ENCODE measurements at regions not wholly inside any gene's neighbourhood (a gene's known extent, or its start where the extent isn't known, plus 50 kb on each side); places are given as distances from the start of the nearest gene placed in this dataset.

GRCh38 chr7:68865351-68866199 lies 732.7 kb upstream of the AUTS2 start:
- TF ChIP-seq, protein P1, sequence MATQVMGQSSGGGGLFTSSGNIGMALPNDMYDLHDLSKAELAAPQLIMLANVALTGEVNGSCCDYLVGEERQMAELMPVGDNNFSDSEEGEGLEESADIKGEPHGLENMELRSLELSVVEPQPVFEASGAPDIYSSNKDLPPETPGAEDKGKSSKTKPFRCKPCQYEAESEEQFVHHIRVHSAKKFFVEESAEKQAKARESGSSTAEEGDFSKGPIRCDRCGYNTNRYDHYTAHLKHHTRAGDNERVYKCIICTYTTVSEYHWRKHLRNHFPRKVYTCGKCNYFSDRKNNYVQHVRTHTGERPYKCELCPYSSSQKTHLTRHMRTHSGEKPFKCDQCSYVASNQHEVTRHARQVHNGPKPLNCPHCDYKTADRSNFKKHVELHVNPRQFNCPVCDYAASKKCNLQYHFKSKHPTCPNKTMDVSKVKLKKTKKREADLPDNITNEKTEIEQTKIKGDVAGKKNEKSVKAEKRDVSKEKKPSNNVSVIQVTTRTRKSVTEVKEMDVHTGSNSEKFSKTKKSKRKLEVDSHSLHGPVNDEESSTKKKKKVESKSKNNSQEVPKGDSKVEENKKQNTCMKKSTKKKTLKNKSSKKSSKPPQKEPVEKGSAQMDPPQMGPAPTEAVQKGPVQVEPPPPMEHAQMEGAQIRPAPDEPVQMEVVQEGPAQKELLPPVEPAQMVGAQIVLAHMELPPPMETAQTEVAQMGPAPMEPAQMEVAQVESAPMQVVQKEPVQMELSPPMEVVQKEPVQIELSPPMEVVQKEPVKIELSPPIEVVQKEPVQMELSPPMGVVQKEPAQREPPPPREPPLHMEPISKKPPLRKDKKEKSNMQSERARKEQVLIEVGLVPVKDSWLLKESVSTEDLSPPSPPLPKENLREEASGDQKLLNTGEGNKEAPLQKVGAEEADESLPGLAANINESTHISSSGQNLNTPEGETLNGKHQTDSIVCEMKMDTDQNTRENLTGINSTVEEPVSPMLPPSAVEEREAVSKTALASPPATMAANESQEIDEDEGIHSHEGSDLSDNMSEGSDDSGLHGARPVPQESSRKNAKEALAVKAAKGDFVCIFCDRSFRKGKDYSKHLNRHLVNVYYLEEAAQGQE (IDR thresholded peaks at IDR 0.05; ENCODE audit: insufficient read depth in 1 of 2, low read depth in 2 of 2, low read length in 2 of 2) = no peak
- TF ChIP-seq TAF1 (IDR thresholded peaks at IDR 0.05; ENCODE audit: borderline replicate concordance, insufficient read depth, low read length) = no peak

DNA sequence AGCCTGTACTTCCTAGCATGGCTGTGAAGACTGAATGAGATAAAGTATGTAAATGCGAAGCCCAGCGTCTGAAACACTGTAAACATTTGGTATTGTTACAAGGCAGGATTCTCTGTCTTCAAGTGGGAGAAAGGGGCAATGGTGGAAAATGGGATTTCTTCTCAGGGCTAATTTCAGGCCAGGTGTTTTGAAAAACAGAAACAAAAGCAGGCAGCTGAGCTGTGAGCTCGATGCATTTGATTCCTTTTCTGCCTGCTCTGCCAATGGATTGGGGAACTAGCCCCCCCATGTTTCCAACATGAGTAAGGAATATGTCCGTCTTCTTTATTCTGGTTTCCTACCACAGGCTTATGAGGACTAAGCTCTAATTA lies 732.1 kb upstream of the AUTS2 start:
- TF ChIP-seq SIN3A (IDR thresholded peaks at IDR 0.05; ENCODE audit: borderline replicate concordance, insufficient read depth, low read length) = no peak
- TF ChIP-seq POLR2AphosphoS5 (IDR thresholded peaks at IDR 0.05; ENCODE audit: low read depth, low read length) = no peak
- TF ChIP-seq, protein P1 (IDR thresholded peaks at IDR 0.05; ENCODE audit: insufficient read depth in 1 of 2, low read depth in 2 of 2, low read length in 2 of 2) = no peak
- TF ChIP-seq TAF1 (IDR thresholded peaks at IDR 0.05; ENCODE audit: borderline replicate concordance, insufficient read depth, low read length) = no peak
- TF ChIP-seq FOXP2 (optimal IDR thresholded peaks at IDR 0.05; ENCODE audit: borderline replicate concordance, extremely low read depth, extremely low read length, insufficient read depth) = no peak

DNA sequence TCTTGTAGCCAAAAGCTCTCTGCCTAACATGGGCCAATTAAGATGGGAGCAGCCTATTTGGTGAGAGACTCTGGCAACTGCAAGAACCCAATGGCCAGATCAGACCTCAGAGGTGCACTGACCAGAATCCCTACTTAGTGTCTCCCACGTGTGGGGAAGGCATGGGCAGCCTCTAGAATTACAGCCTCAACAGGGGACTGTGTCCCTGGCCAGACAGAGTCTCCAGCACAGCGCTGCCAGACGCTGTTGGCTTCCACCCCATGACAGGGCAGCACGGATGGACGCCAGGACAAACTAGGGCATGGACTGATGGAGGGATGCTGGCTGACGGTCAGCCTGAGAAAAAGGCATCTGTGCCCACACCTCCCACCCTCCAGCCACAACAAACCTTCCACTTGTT lies 729.3 kb upstream of the AUTS2 start:
- TF ChIP-seq POLR2AphosphoS5 (IDR thresholded peaks at IDR 0.05; ENCODE audit: low read depth, low read length) = no peak
- TF ChIP-seq, protein P1 (IDR thresholded peaks at IDR 0.05; ENCODE audit: insufficient read depth in 1 of 2, low read depth in 2 of 2, low read length in 2 of 2) = no peak
- no peak for TF ChIP-seq SIN3A (IDR thresholded peaks at IDR 0.05; ENCODE audit: borderline replicate concordance, insufficient read depth, low read length)
- TF ChIP-seq TAF1 (IDR thresholded peaks at IDR 0.05; ENCODE audit: borderline replicate concordance, insufficient read depth, low read length) = no peak
- TF ChIP-seq FOXP2 (optimal IDR thresholded peaks at IDR 0.05; ENCODE audit: borderline replicate concordance, extremely low read depth, extremely low read length, insufficient read depth) = no peak

GRCh38 chr7:68873616-68874015 lies 724.7 kb upstream of the AUTS2 start:
- TF ChIP-seq SIN3A (IDR thresholded peaks at IDR 0.05; ENCODE audit: borderline replicate concordance, insufficient read depth, low read length) = no peak
- TF ChIP-seq FOXP2 (optimal IDR thresholded peaks at IDR 0.05; ENCODE audit: borderline replicate concordance, extremely low read depth, extremely low read length, insufficient read depth) = no peak
- TF ChIP-seq, protein P1 (IDR thresholded peaks at IDR 0.05; ENCODE audit: insufficient read depth in 1 of 2, low read depth in 2 of 2, low read length in 2 of 2) = no peak
- TF ChIP-seq POLR2AphosphoS5 (IDR thresholded peaks at IDR 0.05; ENCODE audit: low read depth, low read length) = no peak
- TF ChIP-seq TAF1 (IDR thresholded peaks at IDR 0.05; ENCODE audit: borderline replicate concordance, insufficient read depth, low read length) = no peak

Measured in PFSK-1 (cell line).